Left renal pelvis (tissue), 4 donors: ENCODE measurements at regions not wholly inside any gene's neighbourhood (a gene's known extent, or its start where the extent isn't known, plus 50 kb on each side); places are given as distances from the start of the nearest gene placed in this dataset.

Experiments used
- DNase-seq, 4 donors: peaks; one replicate each; pipeline ENCODE4 v3.0.0-alpha.2; 2013; ENCODE audit warnings: low read depth in 4 of 4, low spot score in 3 of 4

GRCh38 chr12:85663631-85664030, 172.6 kb downstream of the RASSF9 start:
- no peak for DNase-seq

- no peak for DNase-seq
Observed at GRCh38 chr12:85664429-85664828, 171.8 kb downstream of the RASSF9 start.

GRCh38 chr12:85669911-85670310, 166.3 kb downstream of the RASSF9 start:
- DNase-seq = no peak

- DNase-seq = no peak
Observed at GRCh38 chr12:85672436-85672835, 163.8 kb downstream of the RASSF9 start.

GRCh38 chr12:85673921-85674420, 162.2 kb downstream of the RASSF9 start:
- no peak for DNase-seq

- no peak for DNase-seq
Observed at GRCh38 chr12:85676816-85677749, 159.1 kb downstream of the RASSF9 start.

GRCh38 chr12:85679296-85679695, 156.9 kb downstream of the RASSF9 start:
- DNase-seq = no peak

- DNase-seq = no peak
Observed at GRCh38 chr12:85680881-85681280, 155.3 kb downstream of the RASSF9 start.

- DNase-seq = no peak
Observed at GRCh38 chr12:85681333-85681732, 154.9 kb downstream of the RASSF9 start.

- no peak for DNase-seq
Observed at GRCh38 chr12:85683051-85683450, 153.2 kb downstream of the RASSF9 start.

GRCh38 chr12:85688837-85689236, 147.4 kb downstream of the RASSF9 start:
- DNase-seq = peak in 2 of 4 donors; percentile 3 to 4

GRCh38 chr12:85690146-85690545, 146.1 kb downstream of the RASSF9 start:
- DNase-seq = no peak

GRCh38 chr12:85693093-85693665, 143.0 kb downstream of the RASSF9 start:
- no peak for DNase-seq

- DNase-seq = no peak
Observed at GRCh38 chr12:85695097-85695715, 141.0 kb downstream of the RASSF9 start.

GRCh38 chr12:85697003-85697402, 139.2 kb downstream of the RASSF9 start:
- DNase-seq = no peak

- DNase-seq = no peak
Observed at GRCh38 chr12:85698937-85699336, 137.3 kb downstream of the RASSF9 start.

- no peak for DNase-seq
Observed at GRCh38 chr12:85708775-85709174, 127.4 kb downstream of the RASSF9 start.

- DNase-seq = no peak
Observed at GRCh38 chr12:85711735-85712390, 124.3 kb downstream of the RASSF9 start.

- no peak for DNase-seq
Observed at GRCh38 chr12:85713373-85713772, 122.8 kb downstream of the RASSF9 start.

- DNase-seq = no peak
Observed at GRCh38 chr12:85714425-85714824, 121.8 kb downstream of the RASSF9 start.
